GM23338 (cell line): ENCODE measurements at regions not wholly inside any gene's neighbourhood (a gene's known extent, or its start where the extent isn't known, plus 50 kb on each side); places are given as distances from the start of the nearest gene placed in this dataset.

Experiments
- ATAC-seq: fragments of 200-7000 bp; cut with Tn5 transposase; 3 replicates; pipeline ENCODE4 v1.9.1; 2020
- DNase-seq: peaks from one replicate; pipeline ENCODE4 v3.0.0-alpha.2; 2015; ENCODE audit warnings: low spot score
- H2AFZ ChIP-seq: fragments of 200-600 bp; sonication (generic); 2 replicates; pipeline ENCODE4 v1.8.0; 2016; ENCODE audit warnings: antibody characterized with exemption, mild to moderate bottlenecking, moderate library complexity
- H3F3A ChIP-seq: fragments of 200-600 bp; sonication (generic); replicated peaks from 2 replicates; pipeline ENCODE4 v1.8.0; 2017; ENCODE audit warnings: antibody characterized with exemption, mixed run types, low read depth
- H3K27ac ChIP-seq: fragments of 200-600 bp; sonication (generic); 2 replicates; pipeline ENCODE4 v1.6.1; 2016; ENCODE audit warnings: low read depth
- H3K27me3 ChIP-seq: fragments of 200-600 bp; sonication (generic); 2 replicates; pipeline ENCODE4 v1.8.0; 2016; ENCODE audit warnings: mild to moderate bottlenecking, mixed run types, moderate library complexity; ENCODE audit not compliant: insufficient read depth
- H3K36me3 ChIP-seq: fragments of 200-600 bp; sonication (generic); 2 replicates; pipeline ENCODE4 v1.8.0; 2016; ENCODE audit warnings: mild to moderate bottlenecking; ENCODE audit not compliant: insufficient read depth
- H3K4me1 ChIP-seq: fragments of 200-600 bp; sonication (generic); 2 replicates; pipeline ENCODE4 v1.8.0; 2016; ENCODE audit warnings: mild to moderate bottlenecking, moderate library complexity; ENCODE audit not compliant: insufficient read depth
- H3K4me2 ChIP-seq: fragments of 200-600 bp; sonication (generic); 2 replicates; pipeline ENCODE4 v1.7.1; 2017; ENCODE audit warnings: mixed run types
- H3K4me3 ChIP-seq: fragments of 200-600 bp; sonication (generic); 2 replicates; pipeline ENCODE4 v1.6.1; 2016; ENCODE audit warnings: mixed run types
- H3K79me2 ChIP-seq: fragments of 200-600 bp; sonication (generic); replicated peaks from 2 replicates; pipeline ENCODE4 v1.8.0; 2017; ENCODE audit warnings: mild to moderate bottlenecking; ENCODE audit not compliant: insufficient read depth
- H3K9me2 ChIP-seq: fragments of 200-600 bp; sonication (generic); 2 replicates; pipeline ENCODE4 v1.8.0; 2017; ENCODE audit not compliant: insufficient read depth
- H4K20me1 ChIP-seq: fragments of 200-600 bp; sonication (generic); replicated peaks from 2 replicates; pipeline ENCODE4 v1.8.0; 2017; ENCODE audit warnings: mild to moderate bottlenecking; ENCODE audit not compliant: insufficient read depth
- H3K27ac Mint-ChIP-seq: 2 replicates; pipeline ENCODE4 v1.8.0; 2020; ENCODE audit warnings: inconsistent platforms, mild to moderate bottlenecking, moderate library complexity, mixed read lengths
- H3K27me3 Mint-ChIP-seq: 3 replicates; pipeline ENCODE4 v1.8.0; 2022; ENCODE audit warnings: low read depth, mild to moderate bottlenecking, moderate library complexity, mixed read lengths, inconsistent platforms; ENCODE audit not compliant: insufficient read depth, poor library complexity
- H3K36me3 Mint-ChIP-seq: 3 replicates; pipeline ENCODE4 v1.8.0; 2021; ENCODE audit warnings: low read depth, mild to moderate bottlenecking, inconsistent platforms, moderate library complexity, mixed read lengths
- H3K4me1 Mint-ChIP-seq: 3 replicates; pipeline ENCODE4 v1.8.0; 2020; ENCODE audit warnings: mild to moderate bottlenecking, inconsistent platforms, mixed read lengths
- H3K4me3 Mint-ChIP-seq: 3 replicates; pipeline ENCODE4 v1.8.0; 2021; ENCODE audit warnings: moderate library complexity, mild to moderate bottlenecking, inconsistent platforms, mixed read lengths
- H3K9me3 Mint-ChIP-seq: 3 replicates; pipeline ENCODE4 v1.8.0; 2020; ENCODE audit warnings: moderate library complexity, mild to moderate bottlenecking, inconsistent platforms, mixed read lengths
- CREB1 ChIP-seq: fragments of 250-450 bp; sonication (Bioruptor Pico); IDR thresholded peaks from 2 replicates; pipeline ENCODE4 v1.5.0; 2020; ENCODE audit warnings: low read depth, mild to moderate bottlenecking, moderate library complexity
- EZH2 ChIP-seq: fragments of 200-600 bp; sonication (generic); IDR thresholded peaks from one replicate; pipeline ENCODE4 v1.8.0; 2017; ENCODE audit warnings: antibody characterized with exemption, mild to moderate bottlenecking, low read depth; ENCODE audit not compliant: unreplicated experiment
- EZH2phosphoT487 ChIP-seq: fragments of 200-600 bp; sonication (generic); IDR thresholded peaks from one replicate; pipeline ENCODE4 v1.8.1; 2018; ENCODE audit warnings: antibody characterized with exemption; ENCODE audit not compliant: unreplicated experiment
- JUNB ChIP-seq: IDR thresholded peaks from one replicate; pipeline ENCODE4 v1.6.1; 2016; ENCODE audit warnings: antibody characterized with exemption; ENCODE audit not compliant: unreplicated experiment
- NANOG ChIP-seq: IDR thresholded peaks from 2 replicates; pipeline ENCODE4 v1.6.1; 2016; ENCODE audit warnings: antibody characterized with exemption, borderline replicate concordance
- POLR2AphosphoS5 ChIP-seq: IDR thresholded peaks from 2 replicates; pipeline ENCODE4 v1.6.1; 2016; ENCODE audit warnings: antibody characterized with exemption, low read depth
- STAT1 ChIP-seq: IDR thresholded peaks from one replicate; pipeline ENCODE4 v1.6.1; 2016; ENCODE audit warnings: antibody characterized with exemption; ENCODE audit not compliant: unreplicated experiment
- ZNF114 ChIP-seq: fragments of 250-450 bp; sonication (Bioruptor Pico); IDR thresholded peaks from 2 replicates; pipeline ENCODE4 v1.5.0; 2020; ENCODE audit warnings: mild to moderate bottlenecking, moderate library complexity
- ZNF331 ChIP-seq: fragments of 250-450 bp; sonication (Bioruptor Pico); IDR thresholded peaks from 2 replicates; pipeline ENCODE4 v1.5.0; 2020; ENCODE audit warnings: low read depth, mild to moderate bottlenecking, moderate library complexity
- TF ChIP-seq, protein P1 (sequence below): IDR thresholded peaks from 2 replicates; pipeline ENCODE4 v1.6.1; 2016; ENCODE audit warnings: antibody characterized with exemption
- TF ChIP-seq, protein P2 (sequence below), 2 experiments: fragments of 200-600 bp in 1 of 2; sonication (generic) in 1 of 2; conservative IDR thresholded peaks; 2 replicates each; pipeline versions ENCODE4 v1.5.1 to v1.6.1; 2016 to 2017; ENCODE audit warnings: antibody characterized with exemption in 2 of 2, low read depth in 2 of 2, mild to moderate bottlenecking in 2 of 2, moderate library complexity in 1 of 2
- TF ChIP-seq, protein P3 (sequence below): fragments of 250-450 bp; sonication (Bioruptor Pico); IDR thresholded peaks from 2 replicates; pipeline ENCODE4 v1.5.0; 2020; ENCODE audit warnings: mild to moderate bottlenecking, moderate library complexity
- TF ChIP-seq, protein P4 (sequence below): IDR thresholded peaks from one replicate; pipeline ENCODE4 v1.6.1; 2018; ENCODE audit warnings: antibody characterized with exemption; ENCODE audit not compliant: unreplicated experiment

DNA sequence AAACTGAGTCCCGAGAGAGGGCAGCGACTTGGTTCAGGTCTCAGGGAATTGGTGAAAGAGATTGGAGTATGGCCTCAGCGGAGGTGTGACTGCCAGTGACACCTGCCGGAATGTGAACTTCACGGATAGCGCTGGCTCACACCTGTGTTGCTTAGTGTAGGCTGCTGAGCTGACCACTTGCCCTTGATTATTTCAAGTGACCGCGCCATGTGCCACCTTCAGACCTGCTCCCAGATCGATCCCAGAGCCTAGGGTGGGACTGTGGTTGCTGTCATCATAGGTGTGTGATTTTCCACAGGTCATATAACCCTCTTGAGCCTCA is 134.8 kb downstream of the GLI2 start:
- Mint-ChIP-seq H3K27me3 (peaks cover 11% of the 10 kb centered on the region), H3K4me1 (peaks cover 68% of the 10 kb centered on the region), H3K9me3 (no peaks in the 10 kb centered on the region), H3K27ac (no peak overlapping the region), H3K36me3 (no peaks in the 10 kb centered on the region), H3K4me3 (no peak overlapping the region)
- no peak for TF ChIP-seq EZH2phosphoT487
- TF ChIP-seq, protein P1, sequence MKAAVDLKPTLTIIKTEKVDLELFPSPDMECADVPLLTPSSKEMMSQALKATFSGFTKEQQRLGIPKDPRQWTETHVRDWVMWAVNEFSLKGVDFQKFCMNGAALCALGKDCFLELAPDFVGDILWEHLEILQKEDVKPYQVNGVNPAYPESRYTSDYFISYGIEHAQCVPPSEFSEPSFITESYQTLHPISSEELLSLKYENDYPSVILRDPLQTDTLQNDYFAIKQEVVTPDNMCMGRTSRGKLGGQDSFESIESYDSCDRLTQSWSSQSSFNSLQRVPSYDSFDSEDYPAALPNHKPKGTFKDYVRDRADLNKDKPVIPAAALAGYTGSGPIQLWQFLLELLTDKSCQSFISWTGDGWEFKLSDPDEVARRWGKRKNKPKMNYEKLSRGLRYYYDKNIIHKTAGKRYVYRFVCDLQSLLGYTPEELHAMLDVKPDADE: no peak
- TF ChIP-seq NANOG: no peak
- no peak for TF ChIP-seq POLR2AphosphoS5
- TF ChIP-seq STAT1: no peak
- TF ChIP-seq ZNF331 (CRISPR knock-in tag): no peak
- TF ChIP-seq EZH2: no peak
- TF ChIP-seq, protein P2, sequence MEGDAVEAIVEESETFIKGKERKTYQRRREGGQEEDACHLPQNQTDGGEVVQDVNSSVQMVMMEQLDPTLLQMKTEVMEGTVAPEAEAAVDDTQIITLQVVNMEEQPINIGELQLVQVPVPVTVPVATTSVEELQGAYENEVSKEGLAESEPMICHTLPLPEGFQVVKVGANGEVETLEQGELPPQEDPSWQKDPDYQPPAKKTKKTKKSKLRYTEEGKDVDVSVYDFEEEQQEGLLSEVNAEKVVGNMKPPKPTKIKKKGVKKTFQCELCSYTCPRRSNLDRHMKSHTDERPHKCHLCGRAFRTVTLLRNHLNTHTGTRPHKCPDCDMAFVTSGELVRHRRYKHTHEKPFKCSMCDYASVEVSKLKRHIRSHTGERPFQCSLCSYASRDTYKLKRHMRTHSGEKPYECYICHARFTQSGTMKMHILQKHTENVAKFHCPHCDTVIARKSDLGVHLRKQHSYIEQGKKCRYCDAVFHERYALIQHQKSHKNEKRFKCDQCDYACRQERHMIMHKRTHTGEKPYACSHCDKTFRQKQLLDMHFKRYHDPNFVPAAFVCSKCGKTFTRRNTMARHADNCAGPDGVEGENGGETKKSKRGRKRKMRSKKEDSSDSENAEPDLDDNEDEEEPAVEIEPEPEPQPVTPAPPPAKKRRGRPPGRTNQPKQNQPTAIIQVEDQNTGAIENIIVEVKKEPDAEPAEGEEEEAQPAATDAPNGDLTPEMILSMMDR (conservative IDR thresholded peaks at IDR 0.05; ENCODE audit: low read depth in 2 of 2): no peak
- TF ChIP-seq JUNB: no peak
- TF ChIP-seq CREB1 (CRISPR knock-in tag): no peak
- TF ChIP-seq ZNF114 (CRISPR knock-in tag): no peak
- TF ChIP-seq, protein P3, sequence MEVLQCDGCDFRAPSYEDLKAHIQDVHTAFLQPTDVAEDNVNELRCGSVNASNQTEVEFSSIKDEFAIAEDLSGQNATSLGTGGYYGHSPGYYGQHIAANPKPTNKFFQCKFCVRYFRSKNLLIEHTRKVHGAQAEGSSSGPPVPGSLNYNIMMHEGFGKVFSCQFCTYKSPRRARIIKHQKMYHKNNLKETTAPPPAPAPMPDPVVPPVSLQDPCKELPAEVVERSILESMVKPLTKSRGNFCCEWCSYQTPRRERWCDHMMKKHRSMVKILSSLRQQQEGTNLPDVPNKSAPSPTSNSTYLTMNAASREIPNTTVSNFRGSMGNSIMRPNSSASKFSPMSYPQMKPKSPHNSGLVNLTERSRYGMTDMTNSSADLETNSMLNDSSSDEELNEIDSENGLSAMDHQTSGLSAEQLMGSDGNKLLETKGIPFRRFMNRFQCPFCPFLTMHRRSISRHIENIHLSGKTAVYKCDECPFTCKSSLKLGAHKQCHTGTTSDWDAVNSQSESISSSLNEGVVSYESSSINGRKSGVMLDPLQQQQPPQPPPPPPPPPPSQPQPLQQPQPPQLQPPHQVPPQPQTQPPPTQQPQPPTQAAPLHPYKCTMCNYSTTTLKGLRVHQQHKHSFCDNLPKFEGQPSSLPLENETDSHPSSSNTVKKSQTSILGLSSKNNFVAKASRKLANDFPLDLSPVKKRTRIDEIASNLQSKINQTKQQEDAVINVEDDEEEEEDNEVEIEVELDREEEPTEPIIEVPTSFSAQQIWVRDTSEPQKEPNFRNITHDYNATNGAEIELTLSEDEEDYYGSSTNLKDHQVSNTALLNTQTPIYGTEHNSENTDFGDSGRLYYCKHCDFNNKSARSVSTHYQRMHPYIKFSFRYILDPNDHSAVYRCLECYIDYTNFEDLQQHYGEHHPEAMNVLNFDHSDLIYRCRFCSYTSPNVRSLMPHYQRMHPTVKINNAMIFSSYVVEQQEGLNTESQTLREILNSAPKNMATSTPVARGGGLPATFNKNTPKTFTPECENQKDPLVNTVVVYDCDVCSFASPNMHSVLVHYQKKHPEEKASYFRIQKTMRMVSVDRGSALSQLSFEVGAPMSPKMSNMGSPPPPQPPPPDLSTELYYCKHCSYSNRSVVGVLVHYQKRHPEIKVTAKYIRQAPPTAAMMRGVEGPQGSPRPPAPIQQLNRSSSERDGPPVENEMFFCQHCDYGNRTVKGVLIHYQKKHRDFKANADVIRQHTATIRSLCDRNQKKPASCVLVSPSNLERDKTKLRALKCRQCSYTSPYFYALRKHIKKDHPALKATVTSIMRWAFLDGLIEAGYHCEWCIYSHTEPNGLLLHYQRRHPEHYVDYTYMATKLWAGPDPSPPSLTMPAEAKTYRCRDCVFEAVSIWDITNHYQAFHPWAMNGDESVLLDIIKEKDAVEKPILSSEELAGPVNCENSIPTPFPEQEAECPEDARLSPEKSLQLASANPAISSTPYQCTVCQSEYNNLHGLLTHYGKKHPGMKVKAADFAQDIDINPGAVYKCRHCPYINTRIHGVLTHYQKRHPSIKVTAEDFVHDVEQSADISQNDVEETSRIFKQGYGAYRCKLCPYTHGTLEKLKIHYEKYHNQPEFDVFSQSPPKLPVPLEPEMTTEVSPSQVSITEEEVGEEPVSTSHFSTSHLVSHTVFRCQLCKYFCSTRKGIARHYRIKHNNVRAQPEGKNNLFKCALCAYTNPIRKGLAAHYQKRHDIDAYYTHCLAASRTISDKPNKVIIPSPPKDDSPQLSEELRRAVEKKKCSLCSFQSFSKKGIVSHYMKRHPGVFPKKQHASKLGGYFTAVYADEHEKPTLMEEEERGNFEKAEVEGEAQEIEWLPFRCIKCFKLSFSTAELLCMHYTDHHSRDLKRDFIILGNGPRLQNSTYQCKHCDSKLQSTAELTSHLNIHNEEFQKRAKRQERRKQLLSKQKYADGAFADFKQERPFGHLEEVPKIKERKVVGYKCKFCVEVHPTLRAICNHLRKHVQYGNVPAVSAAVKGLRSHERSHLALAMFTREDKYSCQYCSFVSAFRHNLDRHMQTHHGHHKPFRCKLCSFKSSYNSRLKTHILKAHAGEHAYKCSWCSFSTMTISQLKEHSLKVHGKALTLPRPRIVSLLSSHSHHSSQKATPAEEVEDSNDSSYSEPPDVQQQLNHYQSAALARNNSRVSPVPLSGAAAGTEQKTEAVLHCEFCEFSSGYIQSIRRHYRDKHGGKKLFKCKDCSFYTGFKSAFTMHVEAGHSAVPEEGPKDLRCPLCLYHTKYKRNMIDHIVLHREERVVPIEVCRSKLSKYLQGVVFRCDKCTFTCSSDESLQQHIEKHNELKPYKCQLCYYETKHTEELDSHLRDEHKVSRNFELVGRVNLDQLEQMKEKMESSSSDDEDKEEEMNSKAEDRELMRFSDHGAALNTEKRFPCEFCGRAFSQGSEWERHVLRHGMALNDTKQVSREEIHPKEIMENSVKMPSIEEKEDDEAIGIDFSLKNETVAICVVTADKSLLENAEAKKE (CRISPR knock-in tag): no peak
- TF ChIP-seq, protein P4, sequence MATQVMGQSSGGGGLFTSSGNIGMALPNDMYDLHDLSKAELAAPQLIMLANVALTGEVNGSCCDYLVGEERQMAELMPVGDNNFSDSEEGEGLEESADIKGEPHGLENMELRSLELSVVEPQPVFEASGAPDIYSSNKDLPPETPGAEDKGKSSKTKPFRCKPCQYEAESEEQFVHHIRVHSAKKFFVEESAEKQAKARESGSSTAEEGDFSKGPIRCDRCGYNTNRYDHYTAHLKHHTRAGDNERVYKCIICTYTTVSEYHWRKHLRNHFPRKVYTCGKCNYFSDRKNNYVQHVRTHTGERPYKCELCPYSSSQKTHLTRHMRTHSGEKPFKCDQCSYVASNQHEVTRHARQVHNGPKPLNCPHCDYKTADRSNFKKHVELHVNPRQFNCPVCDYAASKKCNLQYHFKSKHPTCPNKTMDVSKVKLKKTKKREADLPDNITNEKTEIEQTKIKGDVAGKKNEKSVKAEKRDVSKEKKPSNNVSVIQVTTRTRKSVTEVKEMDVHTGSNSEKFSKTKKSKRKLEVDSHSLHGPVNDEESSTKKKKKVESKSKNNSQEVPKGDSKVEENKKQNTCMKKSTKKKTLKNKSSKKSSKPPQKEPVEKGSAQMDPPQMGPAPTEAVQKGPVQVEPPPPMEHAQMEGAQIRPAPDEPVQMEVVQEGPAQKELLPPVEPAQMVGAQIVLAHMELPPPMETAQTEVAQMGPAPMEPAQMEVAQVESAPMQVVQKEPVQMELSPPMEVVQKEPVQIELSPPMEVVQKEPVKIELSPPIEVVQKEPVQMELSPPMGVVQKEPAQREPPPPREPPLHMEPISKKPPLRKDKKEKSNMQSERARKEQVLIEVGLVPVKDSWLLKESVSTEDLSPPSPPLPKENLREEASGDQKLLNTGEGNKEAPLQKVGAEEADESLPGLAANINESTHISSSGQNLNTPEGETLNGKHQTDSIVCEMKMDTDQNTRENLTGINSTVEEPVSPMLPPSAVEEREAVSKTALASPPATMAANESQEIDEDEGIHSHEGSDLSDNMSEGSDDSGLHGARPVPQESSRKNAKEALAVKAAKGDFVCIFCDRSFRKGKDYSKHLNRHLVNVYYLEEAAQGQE: no peak
- Histone ChIP-seq H3K36me3 (no peaks in the 10 kb centered on the region; the same call in 1 of the 2 replicates), H3K9me2 (no peaks in the 10 kb centered on the region), H3K4me1 (peaks cover 31% of the 10 kb centered on the region), H3K27ac (no peak overlapping the region), H3F3A (0 out of 2 replicates have a peak, but pooled peaks cover 5% of the 10 kb centered on the region), H2AFZ (no peak overlapping the region), H3K79me2 (peaks cover 74% of the 10 kb centered on the region), H4K20me1 (peaks cover 48% of the 10 kb centered on the region), H3K27me3 (no peaks in the 10 kb centered on the region), H3K4me2 (no peak overlapping the region), H3K4me3 (no peak overlapping the region)
- ATAC-seq (no peak), DNase-seq (no peak)
